ENCODE measurements at regions not wholly inside any gene's neighbourhood (a gene's known extent, or its start where the extent isn't known, plus 50 kb on each side); places are given as distances from the start of the nearest gene placed in this dataset.

GRCh38 chr2:228819701-228820100 is 451.4 kb downstream of the PID1 start:
- no peaks in the 10 kb centered on the region for H3F3A ChIP-seq (ENCODE audit: insufficient read depth)
- no peak overlapping the region for H3K27ac ChIP-seq (ENCODE audit: low read depth, low read length)
- no peak overlapping the region for H3K4me3 ChIP-seq (ENCODE audit: insufficient read depth, low read length, poor library complexity, severe bottlenecking)
- H3K4me2 ChIP-seq (ENCODE audit: low read depth, low read length, poor library complexity, severe bottlenecking), result no peak overlapping the region
- no peaks in the 10 kb centered on the region for H3K36me3 ChIP-seq (ENCODE audit: low read length)
- H3K9ac ChIP-seq (ENCODE audit: low read length), result no peak overlapping the region
- no peaks in the 10 kb centered on the region for H3K9me3 ChIP-seq (ENCODE audit: insufficient read depth, low read length)
- no peaks in the 10 kb centered on the region for H3K27me3 ChIP-seq (ENCODE audit: low read length)
- no peak overlapping the region for H2AFZ ChIP-seq (ENCODE audit: low read depth, low read length, severe bottlenecking)
- TF ChIP-seq EZH2phosphoT487 (conservative IDR thresholded peaks at IDR 0.05; ENCODE audit: low read length) (no peak), CTCF (IDR thresholded peaks at IDR 0.05; ENCODE audit: insufficient read depth, low read length, poor library complexity, severe bottlenecking) (no peak)
- no peaks in the 10 kb centered on the region for H3K79me2 ChIP-seq (ENCODE audit: insufficient read depth, low read length)
- H3K9me2 ChIP-seq (replicated peaks; ENCODE audit: insufficient read depth, low read length), result no peaks in the 10 kb centered on the region
- H4K20me1 ChIP-seq (ENCODE audit: low read depth, low read length), result no peaks in the 10 kb centered on the region

DNA sequence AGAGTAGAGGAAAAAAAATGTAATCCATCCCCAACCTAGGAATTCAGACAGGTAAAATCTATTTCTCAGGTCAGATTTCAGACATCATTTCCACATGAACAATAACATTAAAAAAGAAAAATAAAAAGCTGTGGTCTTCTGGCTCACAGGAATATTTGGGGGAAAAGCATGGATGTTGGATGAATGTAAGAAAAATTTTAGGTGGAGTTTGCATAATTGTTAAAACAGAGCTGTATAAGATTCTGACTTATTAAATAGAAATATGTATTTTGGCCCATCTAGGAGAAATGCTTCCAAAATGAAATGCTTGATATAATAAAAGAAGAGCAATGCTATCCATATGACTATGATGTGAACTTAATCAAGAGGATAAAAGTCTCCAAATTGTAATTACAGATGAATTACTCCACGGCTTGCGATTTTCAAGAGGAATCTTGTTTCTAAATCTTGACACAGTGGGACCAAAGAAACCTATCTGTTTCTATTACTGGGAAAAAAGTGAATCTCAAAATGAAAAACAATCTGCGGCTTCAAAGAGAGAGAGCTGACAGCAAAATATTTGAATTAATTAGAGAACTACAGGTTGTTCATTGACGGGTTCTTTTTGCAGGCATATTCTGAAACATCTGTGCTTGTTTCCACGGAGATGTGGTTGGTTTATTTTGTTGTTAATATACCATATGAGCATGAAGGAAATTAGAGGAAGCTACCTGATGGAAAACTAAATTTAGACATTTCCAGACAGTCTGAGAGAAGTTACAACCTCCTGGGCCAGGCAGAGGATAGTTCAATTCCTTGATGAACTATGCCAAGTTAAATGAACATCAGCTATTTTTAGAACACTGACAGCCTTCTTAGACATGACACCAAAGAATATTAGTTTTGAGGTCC is 468.7 kb downstream of the PID1 start:
- Histone ChIP-seq H3K4me2 (ENCODE audit: low read depth, low read length, poor library complexity, severe bottlenecking) (no peak overlapping the region), H3K27ac (ENCODE audit: low read depth, low read length) (no peak overlapping the region), H3K36me3 (ENCODE audit: low read length) (no peaks in the 10 kb centered on the region), H4K20me1 (ENCODE audit: low read depth, low read length) (no peaks in the 10 kb centered on the region), H3K9me3 (ENCODE audit: insufficient read depth, low read length) (no peaks in the 10 kb centered on the region), H3K27me3 (ENCODE audit: low read length) (no peaks in the 10 kb centered on the region), H3K9me2 (replicated peaks; ENCODE audit: insufficient read depth, low read length) (0 out of 2 replicates have a peak, but pooled peaks cover 3% of the 10 kb centered on the region), H3F3A (ENCODE audit: insufficient read depth) (no peaks in the 10 kb centered on the region), H3K4me3 (ENCODE audit: insufficient read depth, low read length, poor library complexity, severe bottlenecking) (no peak overlapping the region), H3K9ac (ENCODE audit: low read length) (no peak overlapping the region), H3K79me2 (ENCODE audit: insufficient read depth, low read length) (no peaks in the 10 kb centered on the region), H2AFZ (ENCODE audit: low read depth, low read length, severe bottlenecking) (no peak overlapping the region)
- no peak for TF ChIP-seq CTCF (IDR thresholded peaks at IDR 0.05; ENCODE audit: insufficient read depth, low read length, poor library complexity, severe bottlenecking)
- TF ChIP-seq EZH2phosphoT487 (conservative IDR thresholded peaks at IDR 0.05; ENCODE audit: low read length), result no peak

DNA sequence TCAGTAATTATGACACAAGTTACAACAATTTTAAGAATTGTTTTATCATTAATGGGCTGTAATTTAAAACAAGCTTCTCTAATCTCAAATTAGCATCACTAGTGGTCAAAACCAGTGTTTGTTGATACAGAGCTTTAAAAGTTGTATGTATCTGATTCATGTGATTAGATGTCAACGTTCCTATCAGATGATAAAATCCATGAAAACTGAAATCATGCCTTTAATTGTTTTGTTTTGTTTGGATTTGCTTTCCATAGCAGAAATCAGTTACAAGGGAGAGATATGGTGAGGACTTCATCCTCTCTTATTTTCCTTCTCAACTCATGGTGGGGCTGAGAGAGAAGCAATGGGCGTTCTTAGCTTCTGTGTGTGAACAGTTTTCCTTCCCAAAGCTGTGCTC is 469.6 kb downstream of the PID1 start:
- H3K4me2 ChIP-seq (ENCODE audit: low read depth, low read length, poor library complexity, severe bottlenecking), result no peak overlapping the region
- no peaks in the 10 kb centered on the region for H4K20me1 ChIP-seq (ENCODE audit: low read depth, low read length)
- no peaks in the 10 kb centered on the region for H3K27me3 ChIP-seq (ENCODE audit: low read length)
- H3K36me3 ChIP-seq (ENCODE audit: low read length), result no peaks in the 10 kb centered on the region
- no peaks in the 10 kb centered on the region for H3K9me3 ChIP-seq (ENCODE audit: insufficient read depth, low read length)
- TF ChIP-seq EZH2phosphoT487 (conservative IDR thresholded peaks at IDR 0.05; ENCODE audit: low read length) (no peak), CTCF (IDR thresholded peaks at IDR 0.05; ENCODE audit: insufficient read depth, low read length, poor library complexity, severe bottlenecking) (no peak)
- 0 out of 2 replicates have a peak, but pooled peaks cover 3% of the 10 kb centered on the region for H3K9me2 ChIP-seq (replicated peaks; ENCODE audit: insufficient read depth, low read length)
- no peak overlapping the region for H2AFZ ChIP-seq (ENCODE audit: low read depth, low read length, severe bottlenecking)
- no peaks in the 10 kb centered on the region for H3K79me2 ChIP-seq (ENCODE audit: insufficient read depth, low read length)
- H3K9ac ChIP-seq (ENCODE audit: low read length), result no peak overlapping the region
- no peak overlapping the region for H3K27ac ChIP-seq (ENCODE audit: low read depth, low read length)
- H3K4me3 ChIP-seq (ENCODE audit: insufficient read depth, low read length, poor library complexity, severe bottlenecking), result no peak overlapping the region
- no peaks in the 10 kb centered on the region for H3F3A ChIP-seq (ENCODE audit: insufficient read depth)
